Endothelial cell of umbilical vein (primary cell): ENCODE measurements at regions not wholly inside any gene's neighbourhood (a gene's known extent, or its start where the extent isn't known, plus 50 kb on each side); places are given as distances from the start of the nearest gene placed in this dataset.

Experiments
- BruUV-seq: library from RNA; stranded (reverse); fragments of 400-500 nt; replicated peaks from 2 replicates; lab custom pipeline; 2021; lab: Mats Ljungman, UMichigan
- CTCF ChIA-PET: fragments of 300-600, 350-600 bp; sonication (Branson Sonifier 250); formaldehyde crosslinking; loops from one replicate; lab custom pipeline; 2021; ENCODE audit warnings: antibody characterized with exemption, inconsistent platforms; lab: Charles Lee
- POLR2A ChIA-PET: fragments of 300-600, 350-600 bp; sonication (Branson Sonifier 250); formaldehyde crosslinking; loops from one replicate; lab custom pipeline; 2021; ENCODE audit warnings: antibody characterized with exemption, inconsistent platforms; lab: Charles Lee
- DNase-seq: peaks from one replicate; pipeline ENCODE4 v3.0.0-alpha.2; 2011; ENCODE audit warnings: low read depth, low spot score
- FAIRE-seq: peaks from 2 replicates; lab custom pipeline; 2011; peaks lifted over from hg19 to GRCh38; lab: Jason Lieb, UNC
- H2AFZ ChIP-seq: 2 replicates; pipeline ENCODE4 v1.6.0; 2012; ENCODE audit warnings: low read depth, low read length, control low read depth, inconsistent platforms
- H3K27ac ChIP-seq: 2 replicates; pipeline ENCODE4 v1.5.1; 2011; ENCODE audit warnings: low read depth, mild to moderate bottlenecking, control low read depth, low read length, moderate library complexity; ENCODE audit not compliant: insufficient read depth
- H3K27me3 ChIP-seq, 2 experiments: 2 replicates each; pipeline versions ENCODE4 v1.6.0 to v1.6.1; 2011; ENCODE audit warnings: low read length in 2 of 2, mixed read lengths in 1 of 2; ENCODE audit not compliant: control insufficient read depth in 2 of 2, insufficient read depth in 2 of 2
- H3K36me3 ChIP-seq, 2 experiments: 2 replicates in 1 of 2; 3 replicates in 1 of 2; pipeline ENCODE4 v1.5.1; 2011; ENCODE audit warnings: low read length in 2 of 2, mild to moderate bottlenecking in 1 of 2, moderate library complexity in 1 of 2; ENCODE audit not compliant: control insufficient read depth in 2 of 2, insufficient read depth in 2 of 2; ENCODE audit errors: extremely low read depth in 1 of 2
- H3K4me1 ChIP-seq: 3 replicates; pipeline ENCODE4 v1.5.1; 2011; ENCODE audit warnings: mild to moderate bottlenecking, low read length; ENCODE audit not compliant: control insufficient read depth, insufficient read depth; ENCODE audit errors: extremely low read depth
- H3K4me2 ChIP-seq: 2 replicates; pipeline ENCODE4 v1.6.1; 2011; ENCODE audit warnings: low read length, control low read depth, mixed read lengths; ENCODE audit not compliant: insufficient read depth
- H3K4me3 ChIP-seq, 3 experiments: fragments of 200-600 bp in 1 of 3; sonication (generic), shearing (Covaris generic) in 1 of 3; replicated peaks in 1 of 3; 2 replicates each; pipeline ENCODE4 v1.5.1; 2011 to 2016; ENCODE audit warnings: control low read depth in 3 of 3, low read length in 3 of 3, mild to moderate bottlenecking in 2 of 3, inconsistent platforms in 1 of 3, low read depth in 1 of 3, moderate library complexity in 1 of 3; ENCODE audit not compliant: insufficient read depth in 1 of 3
- H3K79me2 ChIP-seq: 2 replicates; pipeline ENCODE4 v1.6.0; 2012; ENCODE audit warnings: low read length, inconsistent platforms; ENCODE audit not compliant: control insufficient read depth, insufficient read depth
- H3K9ac ChIP-seq: replicated peaks from 2 replicates; pipeline ENCODE3; 2011; ENCODE audit warnings: low read length, control low read depth; ENCODE audit not compliant: insufficient read depth; ENCODE audit errors: extremely low read depth
- H3K9me1 ChIP-seq: replicated peaks from 3 replicates; pipeline ENCODE4 v1.6.0; 2011; ENCODE audit warnings: mild to moderate bottlenecking, low read length; ENCODE audit not compliant: control insufficient read depth, insufficient read depth; ENCODE audit errors: extremely low read depth
- H3K9me3 ChIP-seq: replicated peaks from 2 replicates; pipeline ENCODE4 v1.5.1; 2012; ENCODE audit warnings: low read length, inconsistent platforms; ENCODE audit not compliant: control insufficient read depth, insufficient read depth
- H4K20me1 ChIP-seq: replicated peaks from 2 replicates; pipeline ENCODE3; 2011; ENCODE audit warnings: mild to moderate bottlenecking, low read length; ENCODE audit not compliant: control insufficient read depth, insufficient read depth; ENCODE audit errors: extremely low read depth
- EZH2 ChIP-seq: IDR thresholded peaks from 2 replicates; pipeline ENCODE4 v1.6.1; 2012; ENCODE audit warnings: borderline replicate concordance, low read depth, mild to moderate bottlenecking, moderate library complexity, low read length, inconsistent platforms; ENCODE audit not compliant: severe bottlenecking
- FOS ChIP-seq: IDR thresholded peaks from 2 replicates; pipeline ENCODE4 v1.6.1; 2011; ENCODE audit warnings: mild to moderate bottlenecking, low read length, moderate library complexity, borderline replicate concordance; ENCODE audit not compliant: insufficient read depth
- GATA2 ChIP-seq: IDR thresholded peaks from 2 replicates; pipeline ENCODE4 v1.7.0; 2011; ENCODE audit warnings: low read depth, mild to moderate bottlenecking, moderate library complexity, mixed read lengths, low read length; ENCODE audit not compliant: insufficient read length, insufficient read depth
- JUN ChIP-seq: IDR thresholded peaks from 2 replicates; pipeline ENCODE4 v1.6.1; 2011; ENCODE audit warnings: borderline replicate concordance, low read depth; ENCODE audit not compliant: insufficient read length, insufficient read depth
- MYC ChIP-seq: IDR thresholded peaks from one replicate; pipeline ENCODE4 v1.6.1; 2011; ENCODE audit warnings: mild to moderate bottlenecking, low read depth, low read length
- POLR2A ChIP-seq: IDR thresholded peaks from 2 replicates; pipeline ENCODE4 v1.6.1; 2012; ENCODE audit warnings: low read depth, mild to moderate bottlenecking, control low read depth, low read length
- POLR2AphosphoS5 ChIP-seq: IDR thresholded peaks from 2 replicates; pipeline ENCODE4 v1.6.1; 2012; ENCODE audit warnings: low read depth, mild to moderate bottlenecking, control low read depth, low read length, moderate library complexity; ENCODE audit not compliant: insufficient read depth
- dilution Hi-C: fragments of 300-500 bp; cut with MboI; formaldehyde crosslinking; loops from one replicate; pipeline ENCODE4 v1.15.0; 2019; ENCODE audit warnings: low sequenced_read_pairs; ENCODE audit not compliant: extremely low pct_ligation_motif_present
- intact Hi-C: fragments of 100-400 bp; cut with micrococcal nuclease; formaldehyde crosslinking; loops from one replicate; pipeline ENCODE4 v1.10.0; 2022
- TF ChIP-seq, protein P1 (sequence below): IDR thresholded peaks from 2 replicates; pipeline ENCODE4 v1.6.1; 2011; ENCODE audit not compliant: insufficient read depth, insufficient read length
- TF ChIP-seq, protein P2 (sequence below), 2 donors: IDR thresholded peaks; 1 replicate in 1 of 2; 2 replicates in 1 of 2; pipeline ENCODE4 v1.5.1; 2011; ENCODE audit warnings: low read length in 2 of 2, mild to moderate bottlenecking in 2 of 2, moderate library complexity in 2 of 2, control low read depth in 1 of 2, inconsistent platforms in 1 of 2, low read depth in 1 of 2; ENCODE audit not compliant: insufficient read depth in 1 of 2; ENCODE audit errors: extremely low read depth in 1 of 2

DNA sequence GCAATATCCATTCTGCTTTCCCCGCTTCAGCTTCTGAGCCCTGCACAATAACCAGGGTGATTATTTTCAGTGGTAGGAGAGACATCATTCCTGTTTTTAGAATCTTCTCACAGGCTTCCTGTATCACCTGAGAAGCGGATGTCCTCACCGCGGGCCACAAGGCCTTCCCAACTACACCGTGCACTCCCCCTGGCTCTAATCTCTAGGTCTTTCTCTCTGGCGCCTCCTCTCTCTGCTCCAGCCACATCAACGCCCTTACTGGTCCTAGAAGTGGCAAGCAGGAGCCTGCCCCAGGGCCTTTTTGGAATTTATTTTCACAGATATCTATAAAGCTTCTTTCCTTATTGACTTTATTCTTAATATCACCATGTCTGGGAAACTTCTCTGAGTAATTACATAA, 675.2 kb upstream of the FRG1 start:
- ChIA-PET CTCF (no interaction called here), POLR2A (no interaction called here)
- Histone ChIP-seq H3K9me3 (peaks cover 4% of the 10 kb centered on the region), H3K9ac (no peak overlapping the region), H3K4me3 (no peak overlapping the region), H3K27me3 (no peaks in the 10 kb centered on the region), H3K79me2 (no peaks in the 10 kb centered on the region), H2AFZ (no peak overlapping the region), H4K20me1 (no peaks in the 10 kb centered on the region), H3K4me1 (no peaks in the 10 kb centered on the region), H3K36me3 (no peaks in the 10 kb centered on the region), H3K27ac (no peak overlapping the region), H3K4me2 (no peak overlapping the region), H3K9me1 (no peaks in the 10 kb centered on the region)
- TF ChIP-seq POLR2AphosphoS5 (no peak), POLR2A (no peak), GATA2 (no peak), EZH2 (no peak), MYC (no peak)
- FAIRE-seq (no peak), DNase-seq (no peak)
- dilution Hi-C loops (no loop called here), intact Hi-C loops (no loop called here)
- BruUV-seq: no TSS peak

GRCh38 chr4:189267312-189267965, 673.2 kb upstream of the FRG1 start:
- intact Hi-C loops: no loop called here
- dilution Hi-C loops: no loop called here
- ChIA-PET POLR2A (no interaction called here), CTCF (no interaction called here)
- Histone ChIP-seq H3K9me1 (no peaks in the 10 kb centered on the region), H3K4me2 (no peak overlapping the region), H3K27me3 (no peaks in the 10 kb centered on the region), H3K9ac (no peak overlapping the region), H3K36me3 (no peaks in the 10 kb centered on the region), H3K79me2 (no peaks in the 10 kb centered on the region), H2AFZ (no peak overlapping the region), H4K20me1 (no peaks in the 10 kb centered on the region), H3K27ac (no peak overlapping the region), H3K4me3 (no peak overlapping the region), H3K9me3 (peaks cover 4% of the 10 kb centered on the region), H3K4me1 (no peaks in the 10 kb centered on the region)
- DNase-seq (no peak), FAIRE-seq (no peak)
- no TSS peak for BruUV-seq
- no peak for TF ChIP-seq POLR2AphosphoS5
- TF ChIP-seq, protein P1, sequence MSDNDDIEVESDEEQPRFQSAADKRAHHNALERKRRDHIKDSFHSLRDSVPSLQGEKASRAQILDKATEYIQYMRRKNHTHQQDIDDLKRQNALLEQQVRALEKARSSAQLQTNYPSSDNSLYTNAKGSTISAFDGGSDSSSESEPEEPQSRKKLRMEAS: no peak
- TF ChIP-seq, protein P2, sequence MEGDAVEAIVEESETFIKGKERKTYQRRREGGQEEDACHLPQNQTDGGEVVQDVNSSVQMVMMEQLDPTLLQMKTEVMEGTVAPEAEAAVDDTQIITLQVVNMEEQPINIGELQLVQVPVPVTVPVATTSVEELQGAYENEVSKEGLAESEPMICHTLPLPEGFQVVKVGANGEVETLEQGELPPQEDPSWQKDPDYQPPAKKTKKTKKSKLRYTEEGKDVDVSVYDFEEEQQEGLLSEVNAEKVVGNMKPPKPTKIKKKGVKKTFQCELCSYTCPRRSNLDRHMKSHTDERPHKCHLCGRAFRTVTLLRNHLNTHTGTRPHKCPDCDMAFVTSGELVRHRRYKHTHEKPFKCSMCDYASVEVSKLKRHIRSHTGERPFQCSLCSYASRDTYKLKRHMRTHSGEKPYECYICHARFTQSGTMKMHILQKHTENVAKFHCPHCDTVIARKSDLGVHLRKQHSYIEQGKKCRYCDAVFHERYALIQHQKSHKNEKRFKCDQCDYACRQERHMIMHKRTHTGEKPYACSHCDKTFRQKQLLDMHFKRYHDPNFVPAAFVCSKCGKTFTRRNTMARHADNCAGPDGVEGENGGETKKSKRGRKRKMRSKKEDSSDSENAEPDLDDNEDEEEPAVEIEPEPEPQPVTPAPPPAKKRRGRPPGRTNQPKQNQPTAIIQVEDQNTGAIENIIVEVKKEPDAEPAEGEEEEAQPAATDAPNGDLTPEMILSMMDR (IDR thresholded peaks at IDR 0.05; ENCODE audit: extremely low read depth in 1 of 2, insufficient read depth in 1 of 2, low read depth in 1 of 2, low read length in 2 of 2): no peak
- no peak for TF ChIP-seq JUN
- no peak for TF ChIP-seq GATA2
- TF ChIP-seq MYC: no peak
- TF ChIP-seq POLR2A: no peak
- TF ChIP-seq EZH2: no peak
- TF ChIP-seq FOS: no peak
